Medulla oblongata (tissue), 1 donor: ENCODE measurements at regions not wholly inside any gene's neighbourhood (a gene's known extent, or its start where the extent isn't known, plus 50 kb on each side); places are given as distances from the start of the nearest gene placed in this dataset.
A peak's percentile ranks its signal among the peaks of the same experiment; 100 is the strongest.

Experiments used
- DNase-seq: peaks from one replicate; pipeline ENCODE4 v3.0.0-alpha.2; 2015; ENCODE audit errors: extremely low spot score

DNA sequence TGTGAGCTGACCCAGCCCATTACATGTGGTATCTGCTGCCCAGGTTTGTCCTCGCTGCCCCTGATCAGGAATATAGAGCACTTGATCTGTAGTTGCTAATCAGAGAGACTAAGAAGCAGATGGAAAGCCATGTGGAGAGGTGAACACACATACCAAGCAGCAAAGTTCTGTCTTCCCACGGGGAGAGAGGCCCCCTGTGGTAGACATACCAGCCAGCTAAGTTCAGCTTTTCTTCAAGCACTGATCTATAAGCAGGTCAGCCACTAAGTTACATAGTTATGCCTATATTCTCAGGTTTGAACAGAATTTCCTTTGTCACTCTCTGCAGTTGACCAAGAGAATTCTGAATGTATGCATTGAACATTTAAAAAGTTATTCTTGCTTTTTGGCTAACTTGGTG lies 76.4 kb downstream of the DDX3Y start:
- DNase-seq: no peak

DNA sequence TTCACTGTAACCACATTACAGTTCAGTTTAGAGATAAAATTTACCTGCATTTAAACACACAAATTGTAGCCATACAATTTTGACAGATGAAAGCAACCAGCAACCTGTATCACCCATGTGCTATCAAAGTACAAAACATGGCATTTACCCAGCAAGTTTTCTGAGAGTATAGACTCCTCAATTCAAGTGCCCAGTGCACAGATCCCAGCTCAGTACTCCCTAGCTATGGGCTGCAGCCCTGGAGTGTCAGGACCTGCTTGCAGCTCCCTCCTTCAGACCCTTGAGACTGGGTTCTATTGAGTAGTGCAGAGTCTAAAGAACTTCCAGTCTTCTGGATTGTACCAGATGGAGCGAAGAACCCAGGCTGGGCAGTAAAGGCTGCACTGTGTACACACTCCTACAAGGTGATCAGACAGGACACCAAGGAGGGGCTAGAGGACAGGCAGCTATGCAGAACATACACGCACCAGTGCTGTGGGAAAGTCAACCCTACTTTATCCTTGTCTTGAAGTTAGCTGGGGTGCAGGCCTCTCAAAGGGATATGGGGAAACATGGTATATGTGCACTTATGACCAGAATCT lies 77.7 kb downstream of the DDX3Y start:
- DNase-seq: no peak

DNA sequence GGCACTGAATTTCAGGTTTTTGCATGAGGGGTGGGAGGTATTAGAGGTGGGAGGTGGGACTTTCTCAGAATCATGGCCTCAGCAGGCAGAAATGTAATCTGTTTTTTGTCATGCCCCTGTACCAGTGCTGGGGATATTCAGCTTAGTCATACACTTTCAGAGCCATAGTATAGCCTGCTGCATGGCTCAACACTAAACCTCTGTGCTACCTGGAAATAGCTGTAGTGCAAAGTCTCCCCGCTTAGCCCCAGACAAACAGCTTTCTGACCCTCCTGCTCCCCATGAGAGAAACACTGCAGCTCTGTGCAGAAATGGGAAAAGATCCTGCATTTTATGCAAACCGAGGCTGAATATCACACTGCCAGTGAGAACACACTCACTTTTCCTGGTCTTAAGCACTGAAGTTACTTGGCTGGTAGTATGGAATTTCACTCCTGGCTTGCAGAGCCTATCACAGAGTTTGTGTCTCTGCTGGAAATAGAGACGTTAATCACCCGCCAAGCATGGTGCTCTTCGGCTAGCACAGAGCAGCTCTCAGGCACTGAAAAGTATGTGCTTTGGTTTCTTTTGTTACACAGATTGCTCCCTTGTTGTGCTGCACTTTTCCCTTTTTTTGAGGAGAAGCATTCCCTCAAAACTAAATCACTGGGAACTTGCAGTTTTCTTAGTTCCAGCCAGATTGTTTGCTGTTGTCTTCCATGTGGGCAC lies 80.1 kb downstream of the DDX3Y start:
- DNase-seq: no peak

DNA sequence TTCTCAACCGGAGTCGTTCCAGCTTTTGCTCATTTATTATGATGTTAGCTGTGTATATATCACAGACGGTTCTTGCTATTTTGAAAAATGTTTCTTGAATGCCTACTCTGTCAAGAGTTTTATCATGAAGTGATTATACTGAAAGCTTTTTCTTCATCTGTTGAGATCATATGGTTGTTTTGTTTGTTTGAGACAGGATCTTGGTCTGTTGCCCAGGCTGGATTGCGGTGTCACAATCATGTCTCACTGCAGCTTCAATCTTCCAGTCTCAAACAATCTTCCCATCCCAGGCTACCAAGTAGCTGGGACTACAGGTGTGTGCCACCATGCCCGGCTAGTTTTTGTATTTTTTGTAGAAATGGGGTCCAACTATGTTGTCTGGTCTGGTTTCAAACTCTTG lies 112.8 kb downstream of the DDX3Y start:
- DNase-seq: peak; percentile 1

DNA sequence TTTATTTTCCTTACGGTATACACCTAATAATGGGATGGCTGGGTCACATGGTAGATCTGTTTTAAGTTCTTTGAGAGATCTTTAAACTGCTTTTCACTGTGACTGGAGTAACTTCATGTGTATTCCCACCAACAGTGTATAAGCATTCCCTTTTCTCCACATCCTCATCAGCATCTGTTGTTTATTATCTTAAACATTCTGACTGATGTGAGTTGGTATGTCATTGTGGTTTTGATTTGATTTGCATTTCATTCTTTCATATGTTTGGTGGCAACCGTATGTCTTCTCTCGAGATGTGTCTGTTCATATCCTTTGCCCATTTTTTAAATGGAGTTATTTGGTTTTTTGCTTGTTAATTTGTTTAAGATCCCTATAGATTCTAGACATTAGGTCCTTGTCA lies 114.8 kb downstream of the DDX3Y start:
- DNase-seq: no peak

DNA sequence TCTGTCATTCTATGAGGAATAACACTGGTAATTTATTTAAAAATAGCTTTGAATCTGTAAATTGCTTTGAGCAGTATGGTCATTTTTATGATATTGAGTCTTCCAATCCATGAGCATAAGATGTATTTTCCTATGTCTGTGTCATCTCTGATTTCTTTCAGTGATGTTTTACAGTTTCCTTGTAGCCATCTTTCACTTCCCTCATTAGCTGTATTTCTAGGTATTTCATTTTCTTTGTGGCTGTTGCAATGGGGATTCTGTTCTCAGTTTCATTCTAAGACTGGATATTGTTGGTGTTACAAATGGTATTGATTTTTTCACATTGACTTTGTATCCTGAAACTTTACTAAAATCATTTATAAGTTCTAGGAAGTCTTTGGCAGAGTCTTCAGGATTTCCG lies 116.2 kb downstream of the DDX3Y start:
- DNase-seq: no peak

DNA sequence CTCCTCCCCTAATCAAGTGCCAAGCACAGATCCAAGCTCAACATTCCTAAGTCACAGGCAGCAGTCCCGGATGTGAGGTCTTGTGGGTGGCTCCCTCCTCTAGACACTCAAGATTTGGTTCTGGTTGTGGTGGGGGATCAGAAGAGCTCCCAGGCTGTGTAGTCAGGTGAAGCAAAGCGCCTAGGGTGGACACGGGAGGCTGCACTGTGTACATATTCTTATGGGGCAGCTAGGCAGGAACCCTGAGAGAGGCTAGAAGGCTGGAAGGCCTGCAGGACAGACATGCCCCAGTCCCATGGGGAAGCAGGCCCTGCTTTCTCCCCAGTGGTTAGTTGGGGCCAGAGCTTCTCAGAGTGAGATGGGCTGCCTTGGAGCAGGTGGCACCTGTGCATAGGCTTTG lies 118.9 kb downstream of the DDX3Y start:
- DNase-seq: no peak

DNA sequence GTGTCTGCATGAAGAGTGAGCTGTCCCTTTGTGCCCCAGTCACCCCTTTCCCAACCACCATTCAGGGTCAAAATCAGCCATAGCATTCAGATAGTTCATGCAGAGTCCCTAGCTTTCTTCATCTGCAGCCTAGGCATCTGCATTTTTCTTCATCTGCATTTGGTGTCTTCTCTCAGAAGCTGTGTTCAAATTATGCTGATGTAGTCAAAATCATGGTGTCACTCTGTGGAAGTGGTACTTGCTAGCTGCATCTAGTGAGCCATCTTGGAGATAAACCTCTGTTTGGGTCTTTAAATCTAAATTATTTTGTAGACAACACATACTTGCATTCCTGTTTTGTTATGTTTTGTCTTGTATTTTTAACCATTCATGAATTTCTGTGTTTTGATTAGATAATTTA lies 119.8 kb downstream of the DDX3Y start:
- DNase-seq: no peak

DNA sequence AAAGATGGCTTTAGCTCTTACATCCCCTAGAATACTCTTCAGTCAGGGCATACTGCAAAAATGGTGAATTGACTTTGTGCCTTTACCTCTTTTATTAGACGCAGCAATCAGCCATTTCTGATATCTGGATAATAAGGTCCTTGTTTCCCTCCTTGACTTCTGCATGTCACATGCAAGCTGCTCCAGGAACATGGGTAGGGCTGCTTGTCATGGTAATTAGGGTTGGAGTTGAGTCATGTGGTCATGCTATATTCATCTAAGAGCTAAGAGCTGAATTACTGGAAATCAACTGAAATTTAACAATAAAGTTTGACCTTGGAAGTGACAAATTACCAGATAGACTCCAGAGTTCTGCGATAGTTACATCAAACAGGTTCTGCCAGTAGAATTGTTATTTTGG lies 122.2 kb downstream of the DDX3Y start:
- DNase-seq: no peak

DNA sequence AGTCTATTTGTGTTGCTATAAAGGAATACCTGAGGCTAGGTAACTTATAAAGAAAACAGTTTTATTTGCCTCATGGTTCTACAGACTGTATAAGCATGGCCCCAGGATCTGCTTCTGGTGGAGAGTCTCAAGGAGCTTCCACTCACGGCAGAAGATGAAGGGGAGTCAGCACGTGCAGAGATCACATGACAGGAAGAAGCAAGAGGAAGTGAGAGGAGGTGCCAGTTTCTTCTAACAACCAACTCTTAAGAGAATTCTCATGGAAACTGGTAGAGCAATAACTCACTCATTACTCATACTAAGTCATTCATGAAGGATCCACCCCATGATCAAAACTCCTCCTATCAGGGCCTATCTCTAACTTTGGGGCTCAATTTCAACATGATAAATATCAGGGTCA lies 135.6 kb downstream of the DDX3Y start:
- DNase-seq: no peak

DNA sequence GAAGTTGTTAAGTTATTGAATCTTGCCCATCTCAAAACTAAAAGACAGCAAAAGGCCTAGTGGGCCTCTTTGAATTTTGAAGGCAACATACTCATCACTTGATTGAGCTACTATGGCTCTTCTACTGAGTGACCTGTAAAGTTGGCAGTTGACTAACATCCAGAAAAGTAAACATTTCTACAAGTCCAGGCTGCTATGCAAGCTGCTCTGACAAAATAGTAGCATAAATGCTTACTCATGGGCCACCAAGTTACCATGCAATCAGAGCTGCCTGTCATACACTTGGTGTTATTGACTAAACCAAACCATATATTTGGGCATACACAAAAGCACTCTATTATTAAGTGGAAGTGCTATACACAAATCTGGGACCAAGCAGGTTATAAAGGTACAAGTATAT lies 148.8 kb downstream of the DDX3Y start:
- DNase-seq: no peak

DNA sequence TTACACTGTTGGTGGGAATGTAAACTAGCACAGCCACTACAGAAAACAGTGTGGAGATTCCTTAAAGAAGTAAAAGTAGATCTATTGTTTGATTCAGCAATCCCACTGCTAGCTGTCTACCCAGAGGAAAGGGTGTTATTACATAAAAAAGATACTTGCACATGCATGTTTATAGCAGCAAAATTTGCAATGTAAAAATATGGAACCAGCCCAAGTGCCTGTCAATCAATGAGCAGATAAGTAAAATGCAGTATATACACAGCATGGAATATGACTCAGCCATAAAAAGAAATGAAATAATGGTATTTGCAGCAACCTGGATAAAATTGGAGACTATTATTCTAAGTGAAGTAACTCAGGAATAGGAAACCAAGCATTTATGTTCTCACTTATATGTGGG lies 161.7 kb downstream of the DDX3Y start:
- no peak for DNase-seq

DNA sequence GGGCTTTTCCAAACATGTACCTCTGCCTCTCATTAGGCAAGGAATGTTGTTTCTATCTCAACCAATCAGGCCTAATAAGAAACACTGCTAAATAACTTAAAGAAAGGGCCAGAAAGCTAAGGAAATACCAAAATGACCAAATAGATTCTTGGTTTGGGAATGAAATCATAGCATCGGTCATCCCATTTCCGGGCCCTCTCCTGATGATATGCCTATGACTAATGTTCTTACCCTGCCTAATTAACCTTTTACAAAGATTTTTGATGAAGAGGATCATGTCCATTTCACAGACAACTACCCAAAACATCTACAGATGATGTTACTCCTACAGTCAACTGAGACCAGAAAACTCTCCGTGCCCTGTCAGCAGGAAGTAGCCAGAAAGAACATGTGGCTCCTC lies 164.0 kb downstream of the DDX3Y start:
- no peak for DNase-seq

DNA sequence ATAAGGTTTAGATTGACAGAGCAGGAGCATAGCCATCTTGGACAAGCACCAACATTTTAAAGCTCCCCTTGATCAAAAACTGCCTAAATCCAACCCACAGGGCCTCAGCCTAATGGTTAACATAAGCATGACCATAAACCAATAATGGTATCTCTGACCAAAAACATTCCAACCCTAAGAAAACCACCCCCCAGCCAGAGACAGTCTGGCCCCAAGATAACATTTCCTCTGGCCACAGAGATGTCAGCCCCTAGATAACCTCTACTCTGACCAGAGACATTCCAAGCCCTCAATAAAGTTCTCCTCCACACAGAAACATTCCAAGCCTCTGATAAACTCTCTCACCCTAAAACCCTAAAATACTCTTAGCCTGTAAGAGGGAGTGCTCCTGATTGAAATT lies 164.4 kb downstream of the DDX3Y start:
- no peak for DNase-seq

DNA sequence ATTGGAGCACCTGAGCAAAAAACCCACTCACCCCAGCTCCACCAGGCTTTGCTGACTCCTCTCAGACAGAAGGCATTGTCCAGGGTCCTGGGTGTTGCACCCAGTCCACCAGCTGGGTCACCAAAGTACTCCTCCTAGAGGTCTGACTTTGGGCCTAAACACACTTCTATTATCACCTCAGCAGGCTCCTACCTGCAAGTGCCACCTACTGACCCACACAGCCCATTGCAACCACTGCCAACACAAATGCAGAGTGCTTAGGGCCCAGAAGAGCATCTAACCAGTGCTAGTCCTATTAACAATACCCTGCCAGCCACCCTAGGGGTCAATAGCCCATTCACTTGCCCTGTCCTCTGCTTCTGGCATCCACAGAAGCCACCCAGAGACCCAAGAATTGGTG lies 178.1 kb downstream of the DDX3Y start:
- no peak for DNase-seq

DNA sequence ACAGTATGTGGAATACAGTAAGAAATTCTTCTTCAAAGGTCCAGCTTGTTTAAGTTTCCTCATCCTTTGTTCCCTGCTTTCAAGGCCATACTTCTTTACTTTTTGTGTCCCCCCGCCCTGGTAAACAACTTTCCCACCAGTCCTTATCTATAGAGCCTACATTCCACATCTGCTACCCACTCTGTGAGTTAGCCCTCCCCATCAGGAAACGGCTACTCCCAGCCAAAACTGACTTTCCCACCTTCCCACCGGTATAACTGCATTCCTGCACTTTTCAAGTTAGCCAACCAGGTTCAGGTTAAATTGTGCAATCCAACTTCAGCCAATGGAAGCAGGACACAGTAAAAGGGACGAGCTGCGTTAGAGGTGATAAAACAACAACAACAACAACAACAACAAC lies 186.9 kb downstream of the DDX3Y start:
- DNase-seq: no peak

DNA sequence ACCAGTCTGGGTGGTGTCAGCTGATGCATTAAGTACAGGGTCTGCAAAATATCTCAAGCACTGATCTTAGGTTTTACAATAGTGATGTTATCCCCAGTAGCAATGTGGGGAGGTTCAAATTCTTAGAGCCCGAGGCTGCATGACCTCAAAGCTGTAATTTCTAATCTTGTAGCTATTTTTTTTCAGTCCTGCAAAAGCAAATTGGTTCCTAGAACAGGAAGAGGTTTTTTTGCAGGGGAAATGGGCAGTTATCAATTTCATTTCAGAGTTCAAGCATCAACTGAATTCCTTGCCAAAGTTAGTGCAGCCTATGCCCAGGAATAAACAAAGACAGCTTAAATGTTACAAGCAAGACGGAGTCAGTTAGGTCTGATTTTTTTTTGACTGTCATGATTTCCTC lies 188.3 kb downstream of the DDX3Y start:
- no peak for DNase-seq

DNA sequence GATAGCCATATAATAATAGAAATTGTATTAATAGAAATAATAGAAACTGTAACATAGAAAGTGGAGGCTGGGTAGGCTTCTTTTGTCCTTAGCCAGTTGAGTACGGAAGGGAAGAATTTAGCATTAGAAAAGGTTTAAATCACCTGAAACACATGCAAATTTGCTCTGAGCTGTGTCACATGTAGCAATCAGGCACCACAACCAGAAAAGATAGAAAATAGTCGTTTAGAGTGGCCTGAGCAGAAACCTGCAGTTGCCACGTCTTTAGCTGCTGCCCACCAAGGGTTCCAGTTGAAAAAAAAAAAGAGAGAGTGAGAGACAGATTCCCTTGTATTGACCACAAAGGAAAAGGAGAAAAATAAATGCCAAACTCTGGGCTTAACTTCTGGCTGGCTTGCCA lies 188.8 kb downstream of the DDX3Y start:
- DNase-seq: no peak

DNA sequence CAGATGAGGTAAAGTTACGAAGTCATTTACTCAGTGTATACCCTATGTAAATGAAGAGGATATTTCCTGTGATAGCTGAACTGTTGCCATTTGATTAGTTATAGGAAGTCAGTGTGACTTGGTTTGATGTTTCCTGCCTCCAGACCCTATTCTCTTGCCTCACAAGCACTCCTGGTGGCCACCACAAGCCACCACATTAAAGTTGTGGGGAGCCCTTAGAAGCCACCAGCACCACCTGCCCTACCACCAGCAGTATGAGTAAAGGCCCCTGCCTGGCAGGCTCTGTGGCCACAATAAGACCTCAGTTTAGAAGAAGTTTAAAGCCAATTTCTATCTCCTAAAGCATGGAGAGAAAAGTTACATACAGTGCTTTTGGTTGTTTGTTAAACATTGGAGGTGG lies 189.7 kb downstream of the DDX3Y start:
- no peak for DNase-seq

DNA sequence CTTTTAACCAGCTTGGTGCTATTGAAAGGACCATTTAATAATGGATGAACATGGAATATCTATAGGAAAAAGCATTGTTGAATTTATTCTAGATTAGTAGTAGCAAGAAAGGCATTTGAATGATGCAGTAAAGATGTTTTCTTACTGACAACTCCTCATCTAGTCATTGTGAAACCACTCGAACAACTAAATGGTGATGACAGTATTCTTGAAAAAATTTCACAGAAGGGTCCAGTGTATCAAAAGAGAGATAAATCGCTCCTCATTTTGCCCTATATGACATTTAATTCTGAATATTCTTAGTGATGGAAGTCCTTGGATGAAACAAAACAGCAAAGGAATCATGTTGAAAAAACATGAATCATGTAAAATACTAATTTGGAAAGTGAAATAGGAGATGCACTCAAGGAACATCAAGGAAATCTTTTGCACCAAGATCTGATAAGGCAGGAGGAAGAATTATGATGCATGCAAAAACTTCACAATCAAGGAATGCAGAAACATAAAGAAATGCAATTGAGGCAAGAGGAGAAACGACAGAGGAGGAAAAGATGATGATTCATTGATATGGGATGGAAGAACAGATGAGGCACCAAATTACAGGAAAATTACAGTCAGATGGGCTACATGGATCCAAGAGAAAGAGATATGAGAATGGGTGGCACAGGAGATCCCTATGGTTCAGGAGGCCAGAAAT lies 190.4 kb downstream of the DDX3Y start:
- no peak for DNase-seq

DNA sequence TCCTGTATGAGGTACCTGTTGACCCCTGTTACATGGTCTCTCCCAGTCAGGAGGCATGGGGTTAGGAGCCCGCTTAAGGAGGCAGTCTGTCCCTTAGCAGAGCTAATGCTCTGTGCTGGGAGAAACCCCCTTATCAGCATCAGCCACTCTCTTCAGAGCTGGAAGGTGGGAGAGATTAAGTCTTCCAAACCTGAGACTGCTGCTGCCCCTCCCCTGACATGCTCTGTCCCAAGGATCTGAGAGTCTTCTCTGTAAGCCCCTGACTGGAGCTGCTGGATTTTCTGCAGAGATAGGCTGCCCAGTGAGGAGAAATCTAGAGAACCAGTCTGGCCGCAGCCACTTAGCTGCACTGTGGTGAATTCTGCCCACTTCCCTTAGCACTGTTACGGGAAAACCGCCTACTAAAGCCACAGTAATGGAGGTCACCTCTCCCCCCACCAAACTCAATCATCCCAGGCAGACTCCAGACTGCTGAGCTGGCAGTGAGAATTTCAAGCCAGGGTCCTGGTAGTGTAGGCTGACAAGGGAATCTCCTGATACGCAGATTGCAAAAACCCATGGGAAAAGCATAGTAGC lies 222.3 kb downstream of the DDX3Y start:
- DNase-seq: no peak

DNA sequence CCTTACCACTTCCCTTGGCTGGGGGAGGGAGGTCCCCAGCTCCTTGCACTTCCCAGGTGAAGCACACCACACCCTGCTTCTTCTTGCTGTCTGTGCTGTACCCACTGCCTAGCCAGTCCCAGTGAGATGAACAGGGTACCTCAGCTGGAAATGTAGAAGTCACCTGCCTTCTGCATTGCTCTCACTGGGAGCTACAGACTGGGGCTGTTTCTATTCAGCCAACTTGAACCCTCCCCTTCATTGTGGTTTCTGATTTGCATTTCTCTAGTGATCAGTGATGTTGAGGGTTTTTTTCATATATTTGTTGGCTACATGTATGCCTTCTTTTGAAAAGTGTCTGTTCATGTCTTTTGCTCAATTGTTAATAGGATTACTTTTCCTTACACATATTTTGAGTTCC lies 222.8 kb downstream of the DDX3Y start:
- no peak for DNase-seq

DNA sequence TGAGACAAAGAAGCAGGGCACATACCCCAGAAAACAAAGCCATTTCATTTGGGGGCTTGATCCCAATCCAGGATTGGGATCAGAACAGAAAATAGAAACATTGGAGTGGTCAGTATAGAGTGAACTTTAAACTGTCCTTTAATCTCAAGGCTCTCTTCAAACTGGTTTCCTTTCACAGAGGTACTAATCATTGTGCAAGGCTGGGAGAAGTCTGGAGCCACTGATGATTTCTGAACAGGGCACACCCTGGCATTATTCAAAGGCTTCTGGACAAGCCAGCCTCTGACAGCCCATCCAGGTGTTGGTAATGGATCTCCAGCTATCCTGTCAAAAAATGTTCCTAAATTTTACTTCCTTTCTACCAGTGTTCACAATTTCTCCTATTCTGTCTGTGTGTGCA lies 244.5 kb downstream of the DDX3Y start:
- no peak for DNase-seq
